GM12864 (cell line): ENCODE measurements at regions not wholly inside any gene's neighbourhood (a gene's known extent, or its start where the extent isn't known, plus 50 kb on each side); places are given as distances from the start of the nearest gene placed in this dataset.

Experiments used
- DNase-seq: peaks from one replicate; pipeline ENCODE4 v3.0.0-alpha.2; 2011; ENCODE audit warnings: low read depth
- H3K4me3 ChIP-seq: 2 replicates; pipeline ENCODE4 v1.5.1; 2011; ENCODE audit warnings: mild to moderate bottlenecking, low read depth, low read length, control low read depth
- TF ChIP-seq, protein P1 (sequence below): IDR thresholded peaks from 2 replicates; pipeline ENCODE4 v1.5.1; 2011; ENCODE audit warnings: low read depth, mild to moderate bottlenecking, moderate library complexity, low read length, control low read depth, inconsistent platforms; ENCODE audit errors: missing control alignments

DNA sequence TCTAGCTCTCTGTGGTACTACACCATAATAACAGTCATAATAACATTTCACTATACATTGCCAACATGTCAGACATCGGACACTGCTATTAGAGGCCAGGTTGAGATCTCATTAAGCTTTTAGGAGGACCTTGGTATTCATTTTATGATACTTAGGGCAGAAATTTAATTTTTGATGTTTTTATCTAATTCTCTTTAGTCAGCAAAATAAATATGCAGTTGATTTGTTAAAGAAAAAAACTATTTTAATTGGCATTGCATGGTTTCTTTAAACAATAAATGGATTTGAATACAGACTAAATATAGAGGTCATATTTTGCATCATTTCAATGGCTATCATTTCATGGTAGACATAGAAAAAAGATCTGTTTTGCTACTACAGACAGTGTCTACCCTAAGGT lies 308.7 kb downstream of the PRDM5 start:
- DNase-seq, result no peak
- no peak overlapping the region for H3K4me3 ChIP-seq
- TF ChIP-seq, protein P1, sequence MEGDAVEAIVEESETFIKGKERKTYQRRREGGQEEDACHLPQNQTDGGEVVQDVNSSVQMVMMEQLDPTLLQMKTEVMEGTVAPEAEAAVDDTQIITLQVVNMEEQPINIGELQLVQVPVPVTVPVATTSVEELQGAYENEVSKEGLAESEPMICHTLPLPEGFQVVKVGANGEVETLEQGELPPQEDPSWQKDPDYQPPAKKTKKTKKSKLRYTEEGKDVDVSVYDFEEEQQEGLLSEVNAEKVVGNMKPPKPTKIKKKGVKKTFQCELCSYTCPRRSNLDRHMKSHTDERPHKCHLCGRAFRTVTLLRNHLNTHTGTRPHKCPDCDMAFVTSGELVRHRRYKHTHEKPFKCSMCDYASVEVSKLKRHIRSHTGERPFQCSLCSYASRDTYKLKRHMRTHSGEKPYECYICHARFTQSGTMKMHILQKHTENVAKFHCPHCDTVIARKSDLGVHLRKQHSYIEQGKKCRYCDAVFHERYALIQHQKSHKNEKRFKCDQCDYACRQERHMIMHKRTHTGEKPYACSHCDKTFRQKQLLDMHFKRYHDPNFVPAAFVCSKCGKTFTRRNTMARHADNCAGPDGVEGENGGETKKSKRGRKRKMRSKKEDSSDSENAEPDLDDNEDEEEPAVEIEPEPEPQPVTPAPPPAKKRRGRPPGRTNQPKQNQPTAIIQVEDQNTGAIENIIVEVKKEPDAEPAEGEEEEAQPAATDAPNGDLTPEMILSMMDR, result no peak

DNA sequence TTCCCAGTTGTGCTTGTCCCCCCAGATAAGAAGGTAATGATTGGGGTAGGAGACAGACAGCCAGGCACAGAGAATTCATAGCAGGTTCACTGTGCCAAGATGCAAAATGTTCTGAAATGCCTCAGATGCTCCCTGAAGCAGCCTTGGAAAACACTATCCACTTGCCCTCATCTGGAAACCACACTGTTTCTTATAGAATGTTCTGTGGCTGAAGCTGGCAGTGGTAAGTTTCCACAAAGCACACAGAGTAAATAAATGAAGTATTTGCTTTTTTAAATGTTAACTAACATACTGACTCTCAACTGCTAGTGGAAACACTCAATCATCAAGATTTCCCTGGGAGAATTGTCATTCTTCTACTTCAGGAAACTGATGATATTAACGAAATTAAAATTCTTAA lies 311.4 kb downstream of the PRDM5 start:
- DNase-seq, result no peak
- no peak overlapping the region for H3K4me3 ChIP-seq
- TF ChIP-seq, protein P1, result no peak

DNA sequence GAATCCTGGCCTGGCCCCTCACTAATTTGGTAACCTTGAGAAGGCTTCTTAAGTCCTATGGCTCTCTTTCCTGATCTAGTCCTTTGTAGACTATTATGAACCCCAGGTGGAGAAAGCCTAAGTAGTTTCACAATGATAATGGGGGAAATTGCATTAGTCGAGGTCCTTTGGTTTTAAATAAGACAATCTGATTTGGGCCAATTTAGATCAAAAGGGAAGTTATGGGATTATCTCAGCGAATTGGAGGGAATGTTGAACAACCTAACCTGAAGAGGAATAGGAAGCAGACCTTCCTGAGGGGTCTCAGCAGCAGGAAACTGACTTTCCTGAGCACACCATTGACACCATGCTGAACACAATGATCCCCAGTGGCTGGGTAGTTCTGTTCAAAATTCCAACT lies 331.5 kb downstream of the PRDM5 start:
- DNase-seq, result no peak
- H3K4me3 ChIP-seq, result no peak overlapping the region
- TF ChIP-seq, protein P1, result no peak

DNA sequence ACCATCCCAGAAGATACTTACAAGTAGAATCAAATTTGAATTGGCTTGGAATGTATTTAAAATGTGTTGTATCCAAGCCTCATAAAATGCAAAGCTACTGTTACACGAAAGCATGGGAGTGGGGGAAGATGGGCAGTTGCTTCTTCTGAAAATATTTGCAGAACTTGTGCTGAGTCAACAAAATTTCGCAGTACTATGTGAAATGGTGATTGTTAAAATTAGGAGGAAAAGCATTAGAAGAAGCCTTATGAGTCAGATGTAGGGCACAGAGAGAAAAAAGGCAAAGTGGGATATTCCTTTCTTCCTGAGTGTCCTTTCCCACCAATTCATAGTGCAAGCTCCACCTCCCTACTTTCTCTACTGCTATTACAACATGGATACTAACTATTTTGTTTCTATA lies 332.7 kb downstream of the PRDM5 start:
- TF ChIP-seq, protein P1, result no peak
- DNase-seq, result no peak
- no peak overlapping the region for H3K4me3 ChIP-seq

DNA sequence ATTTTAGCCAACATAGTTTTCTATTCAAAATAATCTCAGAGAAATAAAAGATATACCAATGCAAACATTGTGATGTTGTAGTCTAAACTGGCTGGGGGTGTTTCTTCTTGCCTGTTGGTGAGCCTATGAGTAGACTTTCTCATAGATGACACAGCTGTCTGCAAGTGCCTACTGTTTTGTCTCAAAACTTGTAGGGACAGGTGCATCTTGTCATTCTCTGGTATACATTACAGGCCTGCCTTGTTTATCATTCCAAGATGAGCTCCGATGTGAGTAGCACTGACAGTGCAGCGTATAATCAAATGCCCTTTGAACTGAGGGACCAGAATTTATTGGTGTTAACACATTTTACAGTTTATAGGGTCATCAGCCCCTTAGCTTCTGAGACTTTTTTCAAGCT lies 353.8 kb downstream of the PRDM5 start:
- no peak overlapping the region for H3K4me3 ChIP-seq
- TF ChIP-seq, protein P1, result no peak
- DNase-seq, result no peak

DNA sequence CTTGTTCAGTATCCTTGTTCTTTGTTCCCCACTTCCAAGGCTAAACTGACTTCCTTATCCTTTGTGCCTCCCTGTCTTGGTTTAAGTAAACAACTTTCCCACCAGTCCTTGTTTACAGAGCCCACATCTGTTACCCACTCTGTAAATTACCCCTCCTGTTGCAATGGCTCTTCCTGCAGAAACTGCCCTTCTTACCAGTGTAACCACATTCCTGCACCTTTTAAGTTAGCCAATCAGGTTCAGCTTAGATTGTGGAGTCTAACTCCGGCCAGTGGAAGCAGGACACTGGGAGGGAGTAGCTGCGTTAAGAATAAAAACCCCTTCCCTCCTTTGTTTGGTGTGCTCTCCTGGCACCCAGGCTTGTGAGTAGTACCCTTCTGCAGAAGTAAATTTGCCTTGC lies 360.9 kb downstream of the PRDM5 start:
- H3K4me3 ChIP-seq, result no peak overlapping the region
- TF ChIP-seq, protein P1, result no peak
- DNase-seq, result no peak

DNA sequence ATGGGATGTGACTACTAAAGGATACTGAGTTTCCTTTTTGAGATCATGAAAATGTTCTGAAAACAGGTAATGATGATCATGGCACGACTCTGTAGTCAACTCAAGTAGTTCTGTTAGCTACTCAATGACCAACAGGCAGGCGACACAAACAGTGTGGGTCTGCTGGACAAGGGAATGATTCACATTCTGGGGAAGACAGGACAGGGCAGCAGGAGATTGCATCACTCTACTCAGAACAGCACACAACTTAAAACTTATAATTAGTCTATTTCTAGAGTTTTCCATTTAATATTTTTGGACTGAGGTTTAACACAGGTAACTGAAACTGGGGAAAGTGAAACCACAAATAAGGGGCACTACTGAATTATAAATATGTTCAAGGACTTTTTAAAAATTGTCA lies 365.2 kb downstream of the PRDM5 start:
- TF ChIP-seq, protein P1, result no peak
- H3K4me3 ChIP-seq, result no peak overlapping the region
- no peak for DNase-seq
